Bronchial epithelial cell (primary cell): ENCODE measurements at regions not wholly inside any gene's neighbourhood (a gene's known extent, or its start where the extent isn't known, plus 50 kb on each side); places are given as distances from the start of the nearest gene placed in this dataset.
A peak's percentile ranks its signal among the peaks of the same experiment; 100 is the strongest.
"Not testable (repeated sequence)": the region's sequence is repeated elsewhere in the genome, so short reads cannot be mapped to it uniquely, and the experiment has no call there.

ENCODE experiments used
- DNase-seq: peaks from one replicate; pipeline ENCODE4 v3.0.0-alpha.2; 2010; ENCODE audit warnings: low read depth
- FAIRE-seq: peaks from 2 replicates; lab custom pipeline; 2011; peaks lifted over from hg19 to GRCh38; lab: Jason Lieb, UNC
- H3K27me3 ChIP-seq: 2 replicates; pipeline ENCODE4 v1.5.1; 2011; ENCODE audit warnings: low read length; ENCODE audit not compliant: control insufficient read depth, insufficient read depth
- H3K36me3 ChIP-seq: 2 replicates; pipeline ENCODE4 v1.5.1; 2011; ENCODE audit warnings: low read length; ENCODE audit not compliant: control insufficient read depth, insufficient read depth
- H3K4me3 ChIP-seq: 2 replicates; pipeline ENCODE4 v1.5.1; 2011; ENCODE audit warnings: mild to moderate bottlenecking, low read depth, low read length, control low read depth
- TF ChIP-seq, protein P1 (sequence below): IDR thresholded peaks from 2 replicates; pipeline ENCODE4 v1.5.1; 2011; ENCODE audit warnings: mild to moderate bottlenecking, moderate library complexity, low read length, control low read depth, inconsistent platforms; ENCODE audit not compliant: insufficient read depth, severe bottlenecking

DNA sequence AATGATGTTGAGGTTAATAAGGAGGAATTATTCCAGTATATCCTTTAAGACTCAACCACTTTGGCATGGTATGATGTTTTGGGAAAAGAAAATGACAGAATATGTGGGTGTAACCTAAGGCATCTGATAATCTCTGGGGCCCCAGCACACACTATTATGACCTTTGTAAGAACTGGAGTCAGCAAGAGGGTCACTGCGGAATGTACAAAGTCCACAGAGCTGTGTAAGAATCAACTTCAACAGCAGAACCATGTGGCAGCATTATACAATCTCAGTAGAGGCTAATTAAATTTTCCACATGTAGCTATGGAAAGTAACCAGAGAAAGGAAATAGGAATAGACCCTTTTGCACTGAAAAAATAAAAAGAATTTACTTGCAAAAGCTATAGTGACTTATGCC is 445.1 kb upstream of the UBE2E3 start:
- no peak for FAIRE-seq
- Histone ChIP-seq H3K27me3 (no peaks in the 10 kb centered on the region), H3K4me3 (no peak overlapping the region), H3K36me3 (no peaks in the 10 kb centered on the region)
- TF ChIP-seq, protein P1, sequence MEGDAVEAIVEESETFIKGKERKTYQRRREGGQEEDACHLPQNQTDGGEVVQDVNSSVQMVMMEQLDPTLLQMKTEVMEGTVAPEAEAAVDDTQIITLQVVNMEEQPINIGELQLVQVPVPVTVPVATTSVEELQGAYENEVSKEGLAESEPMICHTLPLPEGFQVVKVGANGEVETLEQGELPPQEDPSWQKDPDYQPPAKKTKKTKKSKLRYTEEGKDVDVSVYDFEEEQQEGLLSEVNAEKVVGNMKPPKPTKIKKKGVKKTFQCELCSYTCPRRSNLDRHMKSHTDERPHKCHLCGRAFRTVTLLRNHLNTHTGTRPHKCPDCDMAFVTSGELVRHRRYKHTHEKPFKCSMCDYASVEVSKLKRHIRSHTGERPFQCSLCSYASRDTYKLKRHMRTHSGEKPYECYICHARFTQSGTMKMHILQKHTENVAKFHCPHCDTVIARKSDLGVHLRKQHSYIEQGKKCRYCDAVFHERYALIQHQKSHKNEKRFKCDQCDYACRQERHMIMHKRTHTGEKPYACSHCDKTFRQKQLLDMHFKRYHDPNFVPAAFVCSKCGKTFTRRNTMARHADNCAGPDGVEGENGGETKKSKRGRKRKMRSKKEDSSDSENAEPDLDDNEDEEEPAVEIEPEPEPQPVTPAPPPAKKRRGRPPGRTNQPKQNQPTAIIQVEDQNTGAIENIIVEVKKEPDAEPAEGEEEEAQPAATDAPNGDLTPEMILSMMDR: no peak
- DNase-seq: no peak

DNA sequence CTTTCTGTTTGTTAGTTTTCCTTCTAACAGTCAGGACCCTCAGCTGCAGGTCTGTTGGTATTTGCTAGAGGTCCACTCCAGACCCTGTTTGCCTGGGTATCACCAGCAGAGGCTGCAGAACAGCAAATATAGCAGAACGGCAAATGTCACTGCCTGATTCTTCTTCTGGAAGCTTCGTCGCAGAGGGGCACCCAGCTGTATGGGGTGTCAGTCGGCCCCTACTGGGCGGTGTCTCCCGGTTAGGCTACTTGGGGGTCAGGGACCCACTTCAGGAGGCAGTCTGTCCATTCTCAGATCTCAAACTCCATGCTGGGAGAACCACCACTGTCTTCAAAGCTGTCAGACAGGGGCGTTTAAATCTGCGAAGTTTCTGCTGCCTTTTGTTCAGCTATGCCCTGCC is 448.6 kb upstream of the UBE2E3 start:
- not testable (repeated sequence) for H3K27me3 ChIP-seq, FAIRE-seq, H3K4me3 ChIP-seq, H3K36me3 ChIP-seq, DNase-seq

DNA sequence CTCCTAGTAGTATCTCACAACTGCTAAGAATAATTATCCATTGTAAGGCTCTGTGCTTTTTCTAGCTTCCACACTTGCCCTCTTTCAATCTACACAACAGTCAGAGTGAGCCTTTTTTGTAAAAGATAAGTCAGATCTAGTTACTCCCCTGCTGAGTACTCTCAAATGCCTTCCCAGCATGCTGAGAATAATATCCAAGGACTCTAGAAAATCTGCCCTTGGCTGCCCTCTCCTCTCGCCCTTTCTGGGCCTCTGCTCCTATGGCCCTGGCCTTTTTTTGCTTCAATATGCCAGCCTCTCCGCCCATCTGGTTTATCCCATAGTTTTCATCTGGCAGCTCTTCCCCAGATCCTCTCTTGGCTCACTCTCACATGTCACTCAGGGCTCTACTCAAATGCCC is 455.9 kb upstream of the UBE2E3 start:
- DNase-seq (no peak), FAIRE-seq (no peak)
- Histone ChIP-seq H3K36me3 (no peaks in the 10 kb centered on the region), H3K27me3 (no peaks in the 10 kb centered on the region), H3K4me3 (no peak overlapping the region)
- TF ChIP-seq, protein P1: no peak

DNA sequence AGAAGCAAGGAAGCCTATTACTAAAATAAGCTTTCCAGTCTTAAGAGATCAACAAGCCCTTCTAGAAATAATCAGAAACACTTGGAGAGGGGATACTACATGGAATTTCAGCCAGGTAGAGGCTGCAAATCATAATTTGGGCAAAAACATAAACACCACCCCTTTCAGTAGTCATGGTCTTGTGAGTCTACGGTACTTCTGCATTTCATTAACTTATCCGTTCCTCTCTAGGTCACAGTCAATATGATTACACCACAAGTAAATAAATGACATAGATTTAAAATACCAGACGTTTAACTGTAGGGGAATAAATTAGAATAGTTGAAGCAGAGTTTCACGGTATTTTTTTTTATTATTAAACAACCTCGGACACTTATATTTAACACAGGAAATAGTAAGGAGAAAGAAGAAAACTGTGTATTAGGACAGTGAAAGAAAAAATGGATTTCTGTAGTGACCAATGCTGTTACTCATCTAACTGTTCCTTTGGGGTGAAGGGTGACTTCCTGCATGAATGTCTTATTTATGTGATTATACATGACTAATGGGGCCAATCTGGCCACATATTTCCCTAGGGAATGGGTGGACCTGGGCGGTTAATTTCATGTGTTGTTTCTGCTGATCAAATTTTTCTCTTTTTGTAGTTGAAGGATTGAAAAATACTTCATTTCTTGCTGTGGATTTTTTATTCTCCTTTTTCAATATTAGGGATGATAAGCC is 456.6 kb upstream of the UBE2E3 start:
- FAIRE-seq: no peak
- TF ChIP-seq, protein P1: no peak
- H3K4me3 ChIP-seq: no peak overlapping the region
- no peaks in the 10 kb centered on the region for H3K27me3 ChIP-seq
- DNase-seq: peak; percentile 79
- H3K36me3 ChIP-seq: no peaks in the 10 kb centered on the region

DNA sequence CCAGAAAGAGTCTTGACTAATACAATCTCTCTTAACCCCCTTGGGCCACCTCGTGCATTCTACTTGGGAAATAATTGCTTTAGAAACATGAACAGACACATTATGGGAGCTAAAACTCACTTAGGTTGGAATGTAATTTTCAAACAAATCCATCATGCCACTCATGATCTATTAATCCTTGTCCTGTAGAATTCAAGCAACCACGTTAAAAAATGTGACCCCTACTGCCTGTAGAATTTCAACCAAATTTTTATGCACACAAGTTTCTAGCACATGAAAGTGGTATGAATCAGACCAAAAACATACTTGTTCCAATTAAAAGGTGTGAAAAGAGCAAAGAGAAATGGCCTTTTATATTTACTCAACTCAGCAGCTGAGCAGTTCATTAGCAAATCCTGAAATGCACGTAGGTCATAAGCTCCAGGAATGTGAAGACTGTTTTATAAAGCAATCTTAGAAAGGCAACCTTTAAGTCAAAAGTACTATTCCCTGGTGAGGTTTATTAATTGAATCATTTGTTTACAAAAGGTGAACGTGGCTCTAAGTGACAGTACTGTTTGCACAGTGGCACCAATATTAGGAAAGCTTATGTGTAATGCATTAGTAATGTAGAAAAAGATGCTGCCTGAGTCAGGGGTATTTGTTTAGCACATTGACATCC is 459.4 kb upstream of the UBE2E3 start:
- no peak overlapping the region for H3K4me3 ChIP-seq
- TF ChIP-seq, protein P1: no peak
- no peaks in the 10 kb centered on the region for H3K36me3 ChIP-seq
- no peaks in the 10 kb centered on the region for H3K27me3 ChIP-seq
- FAIRE-seq (no peak), DNase-seq (peak; percentile 97)

DNA sequence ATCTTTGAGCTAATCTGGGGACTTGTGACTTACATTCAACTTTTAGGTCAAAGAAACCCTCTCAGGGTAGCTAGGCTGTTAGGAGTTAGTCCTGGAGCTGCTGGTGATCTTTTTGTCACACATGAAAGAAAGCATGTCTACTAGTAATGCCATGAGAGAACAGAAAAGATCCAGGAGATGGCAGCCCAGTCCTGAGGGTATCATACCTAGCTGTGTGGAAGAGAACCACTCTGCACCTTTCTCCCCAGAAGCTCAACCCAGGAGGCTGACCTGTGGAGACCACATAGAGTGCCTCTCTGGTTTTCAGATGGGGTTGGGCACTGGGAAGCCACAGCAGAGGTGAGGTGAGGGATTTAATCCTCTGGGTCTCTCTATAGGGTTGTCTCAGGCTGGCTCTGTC is 460.2 kb upstream of the UBE2E3 start:
- H3K4me3 ChIP-seq: no peak overlapping the region
- DNase-seq (peak; percentile 26), FAIRE-seq (no peak)
- no peaks in the 10 kb centered on the region for H3K27me3 ChIP-seq
- TF ChIP-seq, protein P1: peak; percentile 27
- no peaks in the 10 kb centered on the region for H3K36me3 ChIP-seq
